H1 (cell line): ENCODE measurements at regions not wholly inside any gene's neighbourhood (a gene's known extent, or its start where the extent isn't known, plus 50 kb on each side); places are given as distances from the start of the nearest gene placed in this dataset.

Experiments
- CTCF ChIA-PET: fragments of 300-600 bp; sonication (Branson Sonifier 250); formaldehyde crosslinking; loops from one replicate; lab custom pipeline; 2021; ENCODE audit not compliant: partially characterized antibody; lab: Charles Lee
- POLR2A ChIA-PET: fragments of 300-600 bp; sonication (Branson Sonifier 250); formaldehyde crosslinking; loops from one replicate; lab custom pipeline; 2021; ENCODE audit warnings: inconsistent platforms; ENCODE audit not compliant: partially characterized antibody; lab: Charles Lee
- DNase-seq, 2 experiments: peaks; one replicate each; pipeline versions ENCODE4 v3.0.0 to v3.0.0-alpha.2; 2010 to 2022; ENCODE audit warnings: low spot score in 2 of 2, low read depth in 1 of 2, mixed read lengths in 1 of 2
- FAIRE-seq: peaks from 2 replicates; lab custom pipeline; 2011; peaks lifted over from hg19 to GRCh38; lab: Jason Lieb, UNC
- H2AFZ ChIP-seq: 2 replicates; pipeline ENCODE4 v1.8.1; 2012; ENCODE audit warnings: low read length, inconsistent platforms
- H2AK5ac ChIP-seq: 2 replicates; pipeline ENCODE4 v1.6.1; 2013; ENCODE audit warnings: low read depth, low read length
- H2BK120ac ChIP-seq: replicated peaks from 2 replicates; pipeline ENCODE3; 2013; ENCODE audit warnings: low read depth, low read length, inconsistent platforms
- H2BK12ac ChIP-seq: 2 replicates; pipeline ENCODE4 v1.6.1; 2013; ENCODE audit warnings: low read depth, low read length
- H2BK15ac ChIP-seq: 2 replicates; pipeline ENCODE4 v1.6.1; 2013; ENCODE audit warnings: low read length
- H2BK20ac ChIP-seq: 2 replicates; pipeline ENCODE4 v1.6.1; 2013; ENCODE audit warnings: low read length
- H2BK5ac ChIP-seq: 2 replicates; pipeline ENCODE4 v1.6.1; 2013; ENCODE audit warnings: low read depth, low read length
- H3K14ac ChIP-seq: 2 replicates; pipeline ENCODE4 v1.6.1; 2013; ENCODE audit warnings: inconsistent platforms; ENCODE audit not compliant: insufficient read length
- H3K18ac ChIP-seq: 2 replicates; pipeline ENCODE4 v1.6.1; 2013; ENCODE audit warnings: low read length; ENCODE audit errors: extremely low read depth
- H3K23ac ChIP-seq: 2 replicates; pipeline ENCODE4 v1.6.1; 2013; ENCODE audit warnings: inconsistent platforms; ENCODE audit not compliant: insufficient read length
- H3K23me2 ChIP-seq: 2 replicates; pipeline ENCODE4 v1.6.1; 2013; ENCODE audit warnings: low read depth, low read length
- H3K27ac ChIP-seq: 2 replicates; pipeline ENCODE4 v1.6.1; 2011; ENCODE audit warnings: low read depth, low read length, inconsistent platforms
- H3K27me3 ChIP-seq, 4 experiments: replicated peaks in 1 of 4; 1 replicate in 1 of 4; 2 replicates in 3 of 4; pipeline versions ENCODE4 v1.6.1 to v1.8.1; 2011 to 2013; ENCODE audit warnings: low read length in 3 of 4, mild to moderate bottlenecking in 3 of 4, inconsistent platforms in 2 of 4, mixed read lengths in 2 of 4, moderate library complexity in 1 of 4; ENCODE audit not compliant: control insufficient read depth in 3 of 4, insufficient read depth in 3 of 4; ENCODE audit errors: extremely low read depth in 1 of 4
- H3K36me3 ChIP-seq, 4 experiments: 2 replicates each; pipeline versions ENCODE4 v1.6.1 to v1.8.1; 2011 to 2013; ENCODE audit warnings: mild to moderate bottlenecking in 4 of 4, low read length in 3 of 4, moderate library complexity in 2 of 4, control low read depth in 1 of 4, inconsistent platforms in 1 of 4; ENCODE audit not compliant: insufficient read depth in 4 of 4, control insufficient read depth in 2 of 4
- H3K4ac ChIP-seq: replicated peaks from 2 replicates; pipeline ENCODE3; 2013; ENCODE audit warnings: low read length, low read depth, mixed read lengths, inconsistent platforms; ENCODE audit not compliant: insufficient read length
- H3K4me1 ChIP-seq, 4 experiments: replicated peaks in 1 of 4; 1 replicate in 1 of 4; 2 replicates in 3 of 4; pipeline versions ENCODE4 v1.6.1 to v1.8.1; 2011 to 2013; ENCODE audit warnings: low read length in 3 of 4, inconsistent platforms in 2 of 4, mixed read lengths in 1 of 4; ENCODE audit not compliant: insufficient read depth in 4 of 4, control insufficient read depth in 3 of 4
- H3K4me2 ChIP-seq, 2 experiments: 2 replicates each; pipeline versions ENCODE4 v1.6.1 to v1.8.1; 2011 to 2013; ENCODE audit warnings: low read depth in 2 of 2, low read length in 2 of 2, control low read depth in 1 of 2, inconsistent platforms in 1 of 2, mild to moderate bottlenecking in 1 of 2; ENCODE audit not compliant: insufficient read depth in 1 of 2
- H3K4me3 ChIP-seq, 4 experiments: fragments of 200-600, 300-600 bp in 1 of 4; sonication (generic), shearing (Covaris generic), sonication (Bioruptor Twin) in 1 of 4; 2 replicates each; pipeline versions ENCODE4 v1.5.1 to v1.8.1; 2011 to 2016; ENCODE audit warnings: low read length in 4 of 4, low read depth in 3 of 4, control low read depth in 2 of 4, inconsistent platforms in 2 of 4, mild to moderate bottlenecking in 2 of 4, mixed read lengths in 1 of 4, moderate library complexity in 1 of 4; ENCODE audit not compliant: insufficient read depth in 2 of 4; ENCODE audit errors: extremely low read depth in 1 of 4
- H3K56ac ChIP-seq: replicated peaks from 2 replicates; pipeline ENCODE3; 2013; ENCODE audit warnings: low read depth, mild to moderate bottlenecking, mixed read lengths, low read length, inconsistent platforms; ENCODE audit not compliant: insufficient read length
- H3K79me1 ChIP-seq: 2 replicates; pipeline ENCODE4 v1.6.1; 2013; ENCODE audit warnings: low read depth, low read length, control low read depth
- H3K79me2 ChIP-seq, 2 experiments: 2 replicates each; pipeline versions ENCODE4 v1.6.1 to v1.8.1; 2012 to 2013; ENCODE audit warnings: low read length in 2 of 2, mild to moderate bottlenecking in 2 of 2, inconsistent platforms in 1 of 2; ENCODE audit not compliant: insufficient read depth in 2 of 2, control insufficient read depth in 1 of 2
- H3K9ac ChIP-seq, 4 experiments: replicated peaks in 1 of 4; 1 replicate in 1 of 4; 2 replicates in 3 of 4; pipeline versions ENCODE4 v1.6.1 to v1.8.1; 2011 to 2013; ENCODE audit warnings: low read depth in 3 of 4, low read length in 3 of 4, control low read depth in 2 of 4, mild to moderate bottlenecking in 2 of 4, moderate library complexity in 2 of 4, inconsistent platforms in 1 of 4; ENCODE audit errors: extremely low read depth in 1 of 4
- H3K9me3 ChIP-seq, 2 experiments: 2 replicates each; pipeline versions ENCODE4 v1.6.1 to v1.8.1; 2012 to 2013; ENCODE audit warnings: mild to moderate bottlenecking in 2 of 2, moderate library complexity in 2 of 2, control low read depth in 1 of 2, inconsistent platforms in 1 of 2, low read depth in 1 of 2, low read length in 1 of 2, mixed read lengths in 1 of 2; ENCODE audit not compliant: insufficient read depth in 2 of 2
- H4K20me1 ChIP-seq, 2 experiments: replicated peaks in 1 of 2; 2 replicates each; pipeline versions ENCODE3 to v1.8.1; 2011 to 2013; ENCODE audit warnings: inconsistent platforms in 2 of 2, low read length in 2 of 2, mild to moderate bottlenecking in 1 of 2; ENCODE audit not compliant: insufficient read depth in 2 of 2, control insufficient read depth in 1 of 2
- H4K5ac ChIP-seq: 2 replicates; pipeline ENCODE4 v1.6.1; 2013; ENCODE audit warnings: low read length, low read depth, mixed read lengths, inconsistent platforms; ENCODE audit not compliant: insufficient read length
- H4K8ac ChIP-seq: 2 replicates; pipeline ENCODE4 v1.8.0; 2013; ENCODE audit warnings: mild to moderate bottlenecking, moderate library complexity, low read length, inconsistent platforms; ENCODE audit not compliant: insufficient read depth; ENCODE audit errors: extremely low read depth
- H4K91ac ChIP-seq: replicated peaks from 2 replicates; pipeline ENCODE3; 2013; ENCODE audit warnings: low read length, mixed read lengths, inconsistent platforms; ENCODE audit not compliant: insufficient read length
- ATF2 ChIP-seq: IDR thresholded peaks from 2 replicates; pipeline ENCODE4 v1.6.1; 2012; ENCODE audit warnings: low read length, inconsistent platforms
- CBX8 ChIP-seq: fragments of 300-800, 300-1000 bp; sonication (generic); IDR thresholded peaks from 2 replicates; pipeline ENCODE4 v1.7.1; 2016; ENCODE audit warnings: low read depth, low read length, borderline replicate concordance
- CHD1 ChIP-seq: IDR thresholded peaks from 2 replicates; pipeline ENCODE4 v1.6.1; 2012; ENCODE audit warnings: low read depth, low read length, improper control_type of control experiment
- GABPA ChIP-seq: IDR thresholded peaks from 2 replicates; pipeline ENCODE4 v1.6.1; 2011; ENCODE audit warnings: mild to moderate bottlenecking, low read length, moderate library complexity, borderline replicate concordance; ENCODE audit not compliant: insufficient read depth
- HDAC2 ChIP-seq, 2 experiments: fragments of 300-600 bp in 1 of 2; sonication (generic) in 1 of 2; IDR thresholded peaks; 2 replicates each; pipeline ENCODE4 v1.6.1; 2011 to 2012; ENCODE audit warnings: low read depth in 2 of 2, low read length in 2 of 2, mild to moderate bottlenecking in 2 of 2, moderate library complexity in 2 of 2, borderline replicate concordance in 1 of 2, inconsistent platforms in 1 of 2
- MAFK ChIP-seq: IDR thresholded peaks from 2 replicates; pipeline ENCODE4 v1.6.1; 2012; ENCODE audit warnings: low read depth, mild to moderate bottlenecking, improper control_type of control experiment, low read length
- NANOG ChIP-seq: IDR thresholded peaks from 2 replicates; pipeline ENCODE4 v1.6.1; 2011; ENCODE audit warnings: low read length, low read depth, mild to moderate bottlenecking, inconsistent platforms; ENCODE audit not compliant: insufficient read depth, poor library complexity, severe bottlenecking
- PHF8 ChIP-seq: fragments of 200-600 bp; sonication (generic); conservative IDR thresholded peaks from 2 replicates; pipeline ENCODE4 v1.7.1; 2012; ENCODE audit warnings: low read depth, mild to moderate bottlenecking, inconsistent platforms, low read length, moderate library complexity
- POLR2AphosphoS5 ChIP-seq: IDR thresholded peaks from 2 replicates; pipeline ENCODE4 v1.6.1; 2011; ENCODE audit warnings: low read depth, low read length
- RNF2 ChIP-seq: fragments of 200-900, 300-1000 bp; sonication (generic); IDR thresholded peaks from 2 replicates; pipeline ENCODE4 v1.7.1; 2016; ENCODE audit warnings: borderline replicate concordance, low read depth, mild to moderate bottlenecking, antibody characterized with exemption, low read length; ENCODE audit not compliant: poor library complexity, severe bottlenecking; ENCODE audit errors: missing control alignments
- SUZ12 ChIP-seq: fragments of 200-600 bp; sonication (generic); IDR thresholded peaks from 2 replicates; pipeline ENCODE4 v1.6.1; 2012; ENCODE audit warnings: mild to moderate bottlenecking, inconsistent platforms, low read length, moderate library complexity, mixed read lengths
- WGBS, 2 experiments: shearing (Covaris generic) in 1 of 2; methylation state at CpG; one replicate each; pipeline versions ENCODE4 v1.1.6 to v1.1.7; 2013 to 2015; ENCODE audit warnings: low lambda C conversion rate in 2 of 2, mixed read lengths in 2 of 2, inconsistent platforms in 1 of 2, low coverage in 1 of 2, missing lambda C conversion rate in 1 of 2; ENCODE audit not compliant: insufficient replicate concordance in 2 of 2, insufficient coverage in 1 of 2, insufficient read length in 1 of 2; ENCODE audit errors: extremely low coverage in 1 of 2, missing lambda C conversion rate in 1 of 2; 5-methylcytosine and 5-hydroxymethylcytosine counted together

- POLR2A ChIA-PET, result no interaction called here
- H3K9me3 ChIP-seq, result no peaks in the 10 kb centered on the region
- no peak for TF ChIP-seq ATF2
- TF ChIP-seq SUZ12, result no peak
- no peak for TF ChIP-seq HDAC2 (IDR thresholded peaks at IDR 0.05; ENCODE audit: borderline replicate concordance in 1 of 2, low read depth in 2 of 2, low read length in 2 of 2)
- no peak for TF ChIP-seq GABPA
- TF ChIP-seq CBX8, result no peak
- no peak for TF ChIP-seq POLR2AphosphoS5
- no peak for TF ChIP-seq RNF2
- TF ChIP-seq PHF8, result no peak
- no peak for TF ChIP-seq CHD1
- no peak for TF ChIP-seq NANOG
- TF ChIP-seq MAFK, result no peak
Observed at GRCh38 chr4:67366311-67366861, 178.9 kb downstream of the CENPC start.

More at GRCh38 chr4:67366311-67366861, 178.9 kb downstream of the CENPC start:
- Histone ChIP-seq H4K5ac (no peak overlapping the region), H3K23ac (no peak overlapping the region), H3K4me2 (no peak overlapping the region), H3K4me3 (no peak overlapping the region), H4K91ac (no peak overlapping the region), H4K20me1 (no peaks in the 10 kb centered on the region), H2AK5ac (no peak overlapping the region), H3K56ac (no peak overlapping the region), H2BK20ac (no peak overlapping the region), H3K18ac (no peak overlapping the region), H4K8ac (no peak overlapping the region), H2BK120ac (no peak overlapping the region), H3K23me2 (no peaks in the 10 kb centered on the region; the same call in 1 of the 2 replicates), H2BK15ac (no peak overlapping the region), H2AFZ (no peak overlapping the region), H3K27ac (no peak overlapping the region), H3K4ac (no peak overlapping the region), H3K9ac (no peak overlapping the region), H2BK5ac (no peak overlapping the region), H3K27me3 (no peaks in the 10 kb centered on the region; a peak in 1 of 7 replicates), H3K79me1 (no peaks in the 10 kb centered on the region), H3K4me1 (peaks cover 0 to 3% (median 2%) of the 10 kb centered on the region in 4 experiments; a peak in 3 of 7 replicates), H3K36me3 (no peaks in the 10 kb centered on the region), H2BK12ac (no peak overlapping the region), H3K79me2 (no peaks in the 10 kb centered on the region), H3K14ac (no peak overlapping the region)
- FAIRE-seq (no peak), DNase-seq (no peak)
- 92% methylated on average over 3 of the region's 3 CpGs; no CpG with 5 or more reads in 1 of the 2 experiments for WGBS, 2 experiments
- CTCF ChIA-PET, result no interaction called here
